WI38 (cell line): ENCODE measurements at regions not wholly inside any gene's neighbourhood (a gene's known extent, or its start where the extent isn't known, plus 50 kb on each side); places are given as distances from the start of the nearest gene placed in this dataset.
A peak's percentile ranks its signal among the peaks of the same experiment; 100 is the strongest.

Experiments
- H3K4me3 ChIP-seq: 2 replicates; pipeline ENCODE4 v1.5.1; 2011; ENCODE audit warnings: low read depth, mild to moderate bottlenecking, control low read depth, low read length
- TF ChIP-seq, protein P1 (sequence below): IDR thresholded peaks from 2 replicates; pipeline ENCODE4 v1.5.1; 2012; ENCODE audit warnings: low read depth, mild to moderate bottlenecking, control low read depth, low read length

DNA sequence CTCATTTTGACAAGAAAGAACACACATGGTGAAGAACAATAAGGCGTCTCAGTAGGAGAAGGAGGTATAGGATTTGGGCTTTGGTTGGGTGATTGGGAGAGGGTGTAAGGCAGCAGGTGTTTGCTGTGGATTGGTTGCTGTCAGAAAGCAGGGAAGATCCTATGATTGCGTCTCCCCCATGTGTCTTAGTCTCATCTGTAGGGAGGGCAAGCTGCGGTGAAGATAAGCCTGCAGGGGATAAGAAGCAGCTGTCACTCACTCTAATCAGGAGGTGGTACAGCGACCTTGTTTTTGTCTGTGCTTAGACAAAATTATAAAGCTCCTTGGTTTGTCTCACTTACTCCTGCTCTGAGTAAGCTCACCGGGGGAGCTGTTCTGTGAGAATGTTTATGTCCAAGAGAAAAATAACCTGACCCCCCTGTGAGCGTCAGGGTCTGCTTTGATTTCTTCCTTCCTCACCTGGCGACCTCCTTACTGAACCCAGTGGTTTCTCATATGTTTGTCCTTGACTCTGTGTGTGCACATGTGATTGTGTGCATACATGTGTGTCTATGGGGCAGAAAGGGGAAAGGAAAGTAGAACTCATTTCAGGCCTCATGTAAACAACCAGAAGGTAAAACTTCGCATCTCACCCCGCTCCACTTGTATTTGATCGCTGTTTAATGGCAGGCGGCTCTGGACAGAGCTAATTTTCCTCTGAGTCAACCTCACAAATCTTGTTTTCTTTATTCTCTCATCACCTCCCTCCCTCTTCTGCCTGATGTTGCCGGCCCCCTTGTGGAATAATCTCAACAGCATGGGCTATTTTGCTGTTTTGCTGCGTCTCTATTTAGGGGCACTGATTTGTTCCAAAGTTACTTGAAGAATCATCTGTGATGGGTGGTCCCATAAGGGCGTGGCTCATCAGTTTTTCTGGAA, 105.6 kb downstream of the TENT4A start:
- H3K4me3 ChIP-seq, result no peak overlapping the region
- TF ChIP-seq, protein P1, sequence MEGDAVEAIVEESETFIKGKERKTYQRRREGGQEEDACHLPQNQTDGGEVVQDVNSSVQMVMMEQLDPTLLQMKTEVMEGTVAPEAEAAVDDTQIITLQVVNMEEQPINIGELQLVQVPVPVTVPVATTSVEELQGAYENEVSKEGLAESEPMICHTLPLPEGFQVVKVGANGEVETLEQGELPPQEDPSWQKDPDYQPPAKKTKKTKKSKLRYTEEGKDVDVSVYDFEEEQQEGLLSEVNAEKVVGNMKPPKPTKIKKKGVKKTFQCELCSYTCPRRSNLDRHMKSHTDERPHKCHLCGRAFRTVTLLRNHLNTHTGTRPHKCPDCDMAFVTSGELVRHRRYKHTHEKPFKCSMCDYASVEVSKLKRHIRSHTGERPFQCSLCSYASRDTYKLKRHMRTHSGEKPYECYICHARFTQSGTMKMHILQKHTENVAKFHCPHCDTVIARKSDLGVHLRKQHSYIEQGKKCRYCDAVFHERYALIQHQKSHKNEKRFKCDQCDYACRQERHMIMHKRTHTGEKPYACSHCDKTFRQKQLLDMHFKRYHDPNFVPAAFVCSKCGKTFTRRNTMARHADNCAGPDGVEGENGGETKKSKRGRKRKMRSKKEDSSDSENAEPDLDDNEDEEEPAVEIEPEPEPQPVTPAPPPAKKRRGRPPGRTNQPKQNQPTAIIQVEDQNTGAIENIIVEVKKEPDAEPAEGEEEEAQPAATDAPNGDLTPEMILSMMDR, result no peak

DNA sequence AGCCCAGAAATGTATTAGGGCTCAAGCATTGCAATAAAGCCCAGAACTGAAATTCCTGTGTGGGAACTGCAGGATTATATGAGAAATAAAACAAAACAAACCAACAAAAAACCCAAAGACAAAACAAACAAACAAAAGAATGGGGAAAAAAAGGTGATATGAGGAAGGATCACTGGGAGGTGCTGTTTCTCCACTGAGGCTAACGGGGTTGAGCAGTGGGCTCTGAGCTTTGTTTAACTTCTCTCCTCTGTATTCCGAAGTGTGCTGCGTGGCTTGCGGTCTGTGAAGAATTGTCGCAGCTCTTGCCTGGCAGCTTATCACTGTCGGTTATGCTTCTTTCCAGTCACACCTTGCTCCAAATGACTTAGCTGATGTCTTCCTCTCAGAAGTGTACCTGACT, 106.3 kb downstream of the TENT4A start:
- no peak overlapping the region for H3K4me3 ChIP-seq
- TF ChIP-seq, protein P1, result no peak

GRCh38 chr5:6820851-6821479, 107.7 kb downstream of the TENT4A start:
- TF ChIP-seq, protein P1, result peak; percentile 40; the same call in 1 of the 2 replicates
- H3K4me3 ChIP-seq, result no peak overlapping the region

- TF ChIP-seq, protein P1, result no peak
Observed at GRCh38 chr5:6822068-6822467, 108.8 kb downstream of the TENT4A start.

DNA sequence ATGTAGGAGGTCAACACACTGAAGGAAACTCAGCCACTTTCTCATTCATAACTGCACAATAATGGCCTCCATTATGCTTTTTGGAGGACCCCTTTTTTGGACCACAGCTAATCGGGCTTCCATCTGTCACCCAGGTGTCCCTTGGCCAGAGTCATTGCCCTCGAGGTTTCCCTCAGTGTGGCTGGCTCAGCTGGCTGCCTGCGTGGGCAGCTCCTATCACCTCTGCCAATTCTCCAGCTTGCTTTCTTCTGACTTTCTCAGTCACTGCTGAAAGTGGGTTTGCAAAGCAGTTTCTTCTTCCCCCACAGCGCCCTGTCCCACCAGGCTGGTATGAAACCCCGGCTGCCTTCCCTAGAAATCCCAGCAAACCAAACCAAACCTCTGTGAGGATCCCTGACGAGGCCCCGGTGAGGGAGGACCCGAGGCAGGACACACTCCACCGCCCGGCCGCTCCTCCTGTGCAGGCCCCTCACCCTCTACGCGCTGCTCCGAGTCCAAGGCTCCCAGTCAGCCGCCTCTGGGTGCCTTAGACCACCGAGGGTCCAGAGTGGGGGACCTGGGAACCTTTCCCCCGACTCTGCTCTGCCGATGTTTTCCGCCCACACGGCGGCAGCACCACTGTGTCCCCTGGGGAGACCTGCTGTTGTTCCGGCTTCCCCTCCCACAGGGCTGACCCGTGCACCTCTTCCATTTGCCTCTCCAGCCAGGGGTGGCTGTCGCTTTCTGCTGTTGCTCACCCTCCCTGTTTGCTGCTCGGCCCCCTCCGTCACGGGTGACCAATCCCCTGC, 109.5 kb downstream of the TENT4A start:
- TF ChIP-seq, protein P1, result no peak
- no peak overlapping the region for H3K4me3 ChIP-seq

More at GRCh38 chr5:6822068-6822467, 108.8 kb downstream of the TENT4A start:
- no peak overlapping the region for H3K4me3 ChIP-seq

- no peak overlapping the region for H3K4me3 ChIP-seq
- TF ChIP-seq, protein P1, result no peak
Observed at GRCh38 chr5:6823996-6824395, 110.8 kb downstream of the TENT4A start.
